ENCODE measurements at regions not wholly inside any gene's neighbourhood (a gene's known extent, or its start where the extent isn't known, plus 50 kb on each side); places are given as distances from the start of the nearest gene placed in this dataset.

- Histone ChIP-seq H3K27ac (no peak overlapping the region), H3K27me3 (no peaks in the 10 kb centered on the region), H3K4me3 (no peak overlapping the region), H3K4me1 (no peaks in the 10 kb centered on the region), H3K9me3 (no peaks in the 10 kb centered on the region), H3K36me3 (no peaks in the 10 kb centered on the region)
- TF ChIP-seq POLR2A (IDR thresholded peaks at IDR 0.05) (no peak), CTCF (IDR thresholded peaks at IDR 0.05) (no peak)
- 58% methylated on average over 3 of the region's 3 CpGs for WGBS (ENCODE audit: insufficient coverage, low coverage, low lambda C conversion rate, missing lambda C conversion rate)
- intact Hi-C loops (cut with DNase I) = no loop called here
- ATAC-seq = no peak
- DNase-seq = no peak
These were observed 343.2 kb upstream of the WWC1 start for GRCh38 chr5:167948251-167948650.

GRCh38 chr5:167949435-167949834 lies 342.0 kb upstream of the WWC1 start:
- no peaks in the 10 kb centered on the region for H3K27me3 ChIP-seq
- DNase-seq (no peak), ATAC-seq (no peak)
- WGBS (ENCODE audit: insufficient coverage, low coverage, low lambda C conversion rate, missing lambda C conversion rate) = 93% methylated on average over 3 of the region's 3 CpGs
- H3K4me3 ChIP-seq = no peak overlapping the region
- no peaks in the 10 kb centered on the region for H3K9me3 ChIP-seq
- no peaks in the 10 kb centered on the region for H3K36me3 ChIP-seq
- TF ChIP-seq CTCF (IDR thresholded peaks at IDR 0.05) (no peak), POLR2A (IDR thresholded peaks at IDR 0.05) (no peak)
- H3K27ac ChIP-seq = no peak overlapping the region
- no peaks in the 10 kb centered on the region for H3K4me1 ChIP-seq
- intact Hi-C loops (cut with DNase I) = no loop called here

- no peak overlapping the region for H3K4me3 ChIP-seq
- DNase-seq (no peak), ATAC-seq (no peak)
- WGBS (ENCODE audit: insufficient coverage, low coverage, low lambda C conversion rate, missing lambda C conversion rate) = 77% methylated on average over 4 of the region's 5 CpGs
- no peaks in the 10 kb centered on the region for H3K9me3 ChIP-seq
- H3K4me1 ChIP-seq = no peaks in the 10 kb centered on the region
- TF ChIP-seq CTCF (IDR thresholded peaks at IDR 0.05) (no peak), POLR2A (IDR thresholded peaks at IDR 0.05) (no peak)
- H3K27ac ChIP-seq = no peak overlapping the region
- no peaks in the 10 kb centered on the region for H3K27me3 ChIP-seq
- intact Hi-C loops (cut with DNase I) = no loop called here
- H3K36me3 ChIP-seq = no peaks in the 10 kb centered on the region
These were observed 341.2 kb upstream of the WWC1 start for GRCh38 chr5:167950126-167950721.

GRCh38 chr5:167951116-167951515 lies 340.3 kb upstream of the WWC1 start:
- H3K4me3 ChIP-seq = no peak overlapping the region
- DNase-seq (no peak), ATAC-seq (no peak)
- no peaks in the 10 kb centered on the region for H3K36me3 ChIP-seq
- no peaks in the 10 kb centered on the region for H3K27me3 ChIP-seq
- 48% methylated on average over 4 of the region's 4 CpGs for WGBS (ENCODE audit: insufficient coverage, low coverage, low lambda C conversion rate, missing lambda C conversion rate)
- TF ChIP-seq CTCF (IDR thresholded peaks at IDR 0.05) = no peak
- TF ChIP-seq POLR2A (IDR thresholded peaks at IDR 0.05) = no peak
- H3K4me1 ChIP-seq = no peaks in the 10 kb centered on the region
- no peak overlapping the region for H3K27ac ChIP-seq
- intact Hi-C loops (cut with DNase I) = no loop called here
- no peaks in the 10 kb centered on the region for H3K9me3 ChIP-seq
